ENCODE measurements at regions not wholly inside any gene's neighbourhood (a gene's known extent, or its start where the extent isn't known, plus 50 kb on each side); places are given as distances from the start of the nearest gene placed in this dataset.

DNA sequence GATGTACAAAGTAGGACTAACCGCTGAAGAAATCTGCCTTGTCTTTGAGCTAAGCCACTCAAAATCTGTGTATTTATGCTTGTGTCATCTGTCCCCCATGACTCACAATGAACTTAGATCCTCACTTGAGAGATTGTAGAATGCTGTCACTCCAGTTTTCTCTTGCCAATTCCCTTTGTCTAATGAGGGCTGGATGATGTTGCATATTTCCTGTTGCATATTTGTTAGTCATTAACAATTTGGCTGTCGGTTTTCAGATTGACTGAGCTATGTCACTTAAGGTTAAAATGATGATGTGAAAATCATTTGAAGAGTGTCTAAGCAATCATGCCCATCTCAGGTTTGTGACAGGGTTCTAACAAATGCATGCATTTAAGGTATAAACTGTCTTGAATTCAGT lies 481.7 kb downstream of the CDH10 start:
- TF ChIP-seq CTCF (IDR thresholded peaks at IDR 0.05) (no peak), POLR2A (IDR thresholded peaks at IDR 0.05) (no peak)

All from gastroesophageal sphincter (tissue), 3 donors.